Mammary epithelial cell (primary cell): ENCODE measurements at regions not wholly inside any gene's neighbourhood (a gene's known extent, or its start where the extent isn't known, plus 50 kb on each side); places are given as distances from the start of the nearest gene placed in this dataset.

ENCODE experiments used
- CTCF ChIP-seq, 2 donors: IDR thresholded peaks in 1 of 2; conservative IDR thresholded peaks in 1 of 2; 2 replicates each; pipeline ENCODE4 v1.5.1; 2011 to 2012; ENCODE audit warnings: inconsistent platforms in 2 of 2, low read length in 2 of 2, mild to moderate bottlenecking in 2 of 2, control low read depth in 1 of 2, low read depth in 1 of 2; ENCODE audit not compliant: insufficient read depth in 1 of 2; ENCODE audit errors: extremely low read depth in 1 of 2
- EZH2 ChIP-seq: IDR thresholded peaks from 2 replicates; pipeline ENCODE4 v1.6.1; 2012; ENCODE audit warnings: low read length, inconsistent platforms, borderline replicate concordance

DNA sequence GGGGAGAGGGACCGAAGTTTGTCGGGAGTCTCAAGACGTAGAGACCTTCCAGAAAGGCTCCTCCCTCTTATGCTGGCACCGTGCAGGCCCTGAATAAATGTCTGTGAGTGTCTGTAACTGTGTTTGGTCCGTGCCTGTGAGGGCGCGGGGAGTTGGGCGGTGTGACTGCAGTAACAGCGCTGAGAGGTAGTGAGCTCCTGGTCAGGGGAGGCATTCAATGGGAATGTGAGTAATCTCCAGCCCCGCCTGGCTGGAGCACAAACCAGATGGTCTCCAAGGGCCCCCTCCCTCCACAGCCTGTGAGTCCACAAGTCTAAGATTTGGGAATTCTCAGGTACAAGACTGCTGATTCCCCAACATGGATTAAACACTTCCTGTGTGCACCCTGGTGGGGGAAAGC is 100.0 kb downstream of the HMX1 start:
- TF ChIP-seq EZH2: no peak
- TF ChIP-seq CTCF (conservative IDR thresholded peaks at IDR 0.05 in 1 of 2, IDR thresholded peaks at IDR 0.05 in 1 of 2; ENCODE audit: extremely low read depth in 1 of 2, insufficient read depth in 1 of 2, low read depth in 1 of 2, low read length in 2 of 2): no peak
